Vagina (tissue), 2 donors: ENCODE measurements at regions not wholly inside any gene's neighbourhood (a gene's known extent, or its start where the extent isn't known, plus 50 kb on each side); places are given as distances from the start of the nearest gene placed in this dataset.
"Not testable (repeated sequence)": the region's sequence is repeated elsewhere in the genome, so short reads cannot be mapped to it uniquely, and the experiment has no call there.

Experiments used
- DNase-seq, 2 donors: peaks; one replicate each; pipeline ENCODE4 v3.0.0-alpha.2; 2017; ENCODE audit errors: extremely low spot score in 2 of 2
- H3K27ac ChIP-seq: fragments of 200-600 bp; sonication (generic); one replicate; pipeline ENCODE4 v1.5.1; 2019
- H3K27me3 ChIP-seq: fragments of 200-600 bp; sonication (generic); one replicate; pipeline ENCODE4 v1.5.1; 2019
- H3K36me3 ChIP-seq, 2 donors: fragments of 200-600 bp; sonication (generic); one replicate each; pipeline ENCODE4 v1.5.1; 2017 to 2019
- H3K4me1 ChIP-seq: fragments of 200-600 bp; sonication (generic); one replicate; pipeline ENCODE4 v1.5.1; 2019
- H3K4me3 ChIP-seq, 2 donors: fragments of 200-600 bp; sonication (generic); 1 replicate in 1 of 2; 2 replicates in 1 of 2; pipeline ENCODE4 v1.5.1; 2016 to 2019
- H3K9me3 ChIP-seq: fragments of 200-600 bp; sonication (generic); one replicate; pipeline ENCODE4 v1.5.1; 2019
- CTCF ChIP-seq, 3 experiments: fragments of 450-650 bp in 2 of 3; fragments of 200-600 bp in 1 of 3; sonication (generic) in 1 of 3; IDR thresholded peaks; one replicate each; pipeline ENCODE4 v1.5.1; 2017 to 2019; ENCODE audit warnings: antibody characterized with exemption in 3 of 3, mild to moderate bottlenecking in 2 of 3, moderate library complexity in 2 of 3
- POLR2A ChIP-seq, 2 donors: fragments of 450-650 bp; IDR thresholded peaks; one replicate each; pipeline ENCODE4 v1.6.1; 2017; ENCODE audit warnings: antibody characterized with exemption in 2 of 2, mild to moderate bottlenecking in 2 of 2, moderate library complexity in 2 of 2
- POLR2AphosphoS5 ChIP-seq, 2 donors: sonication (generic); formaldehyde crosslinking; IDR thresholded peaks; one replicate each; pipeline ENCODE4 v1.9.0; 2017; ENCODE audit warnings: antibody characterized with exemption in 2 of 2, mild to moderate bottlenecking in 2 of 2, low read depth in 1 of 2; ENCODE audit not compliant: insufficient read depth in 1 of 2
- intact Hi-C: fragments of 100-400 bp; cut with DNase I; formaldehyde crosslinking; loops from one replicate; pipeline ENCODE4 v1.15.1; 2023

GRCh38 chr6:7025861-7026260 lies 81.9 kb upstream of the RREB1 start:
- Histone ChIP-seq H3K4me3 (no peak overlapping the region), H3K27ac (no peak overlapping the region), H3K4me1 (no peaks in the 10 kb centered on the region), H3K36me3 (no peaks in the 10 kb centered on the region), H3K27me3 (no peaks in the 10 kb centered on the region), H3K9me3 (no peaks in the 10 kb centered on the region)
- intact Hi-C loops: no loop called here
- no peak for DNase-seq
- TF ChIP-seq CTCF (IDR thresholded peaks at IDR 0.05) (no peak), POLR2A (IDR thresholded peaks at IDR 0.05) (no peak), POLR2AphosphoS5 (IDR thresholded peaks at IDR 0.05; ENCODE audit: insufficient read depth in 1 of 2, low read depth in 1 of 2) (no peak)

- DNase-seq, H3K27me3 ChIP-seq: not testable (repeated sequence)
These were observed 78.8 kb upstream of the RREB1 start for GRCh38 chr6:7028963-7029362.

GRCh38 chr6:7030968-7031367 lies 76.8 kb upstream of the RREB1 start:
- DNase-seq, H3K36me3 ChIP-seq, H3K9me3 ChIP-seq, intact Hi-C loops, H3K27me3 ChIP-seq, H3K4me1 ChIP-seq, H3K4me3 ChIP-seq, H3K27ac ChIP-seq: not testable (repeated sequence)

More at GRCh38 chr6:7028963-7029362, 78.8 kb upstream of the RREB1 start:
- H3K27ac ChIP-seq, H3K4me1 ChIP-seq, intact Hi-C loops, H3K4me3 ChIP-seq, H3K9me3 ChIP-seq, H3K36me3 ChIP-seq: not testable (repeated sequence)

GRCh38 chr6:7033202-7033601 lies 74.6 kb upstream of the RREB1 start:
- no peaks in the 10 kb centered on the region for H3K9me3 ChIP-seq
- H3K27ac ChIP-seq: no peak overlapping the region
- no peaks in the 10 kb centered on the region for H3K4me1 ChIP-seq
- no peak for TF ChIP-seq CTCF (IDR thresholded peaks at IDR 0.05)
- TF ChIP-seq POLR2AphosphoS5 (IDR thresholded peaks at IDR 0.05; ENCODE audit: insufficient read depth in 1 of 2, low read depth in 1 of 2): no peak
- intact Hi-C loops: no loop called here
- no peaks in the 10 kb centered on the region for H3K36me3 ChIP-seq
- no peaks in the 10 kb centered on the region for H3K27me3 ChIP-seq
- H3K4me3 ChIP-seq: no peak overlapping the region
- DNase-seq: no peak

- Histone ChIP-seq H3K9me3 (no peaks in the 10 kb centered on the region), H3K4me1 (no peaks in the 10 kb centered on the region), H3K27ac (no peak overlapping the region), H3K4me3 (no peak overlapping the region), H3K36me3 (no peaks in the 10 kb centered on the region), H3K27me3 (no peaks in the 10 kb centered on the region)
- TF ChIP-seq POLR2A (IDR thresholded peaks at IDR 0.05) (no peak), CTCF (IDR thresholded peaks at IDR 0.05) (no peak), POLR2AphosphoS5 (IDR thresholded peaks at IDR 0.05; ENCODE audit: insufficient read depth in 1 of 2, low read depth in 1 of 2) (no peak)
- no peak for DNase-seq
- intact Hi-C loops: no loop called here
These were observed 73.7 kb upstream of the RREB1 start for GRCh38 chr6:7034055-7034454.

- no peak for TF ChIP-seq CTCF (IDR thresholded peaks at IDR 0.05)
- TF ChIP-seq POLR2A (IDR thresholded peaks at IDR 0.05): no peak
- TF ChIP-seq POLR2AphosphoS5 (IDR thresholded peaks at IDR 0.05; ENCODE audit: insufficient read depth in 1 of 2, low read depth in 1 of 2): no peak
- Histone ChIP-seq H3K4me1 (no peaks in the 10 kb centered on the region), H3K27me3 (no peaks in the 10 kb centered on the region), H3K9me3 (no peaks in the 10 kb centered on the region), H3K27ac (no peak overlapping the region), H3K36me3 (no peaks in the 10 kb centered on the region), H3K4me3 (no peak overlapping the region)
- DNase-seq: no peak
- intact Hi-C loops: no loop called here
These were observed 71.9 kb upstream of the RREB1 start for GRCh38 chr6:7035837-7036249.
